ENCODE measurements at regions not wholly inside any gene's neighbourhood (a gene's known extent, or its start where the extent isn't known, plus 50 kb on each side); places are given as distances from the start of the nearest gene placed in this dataset.

GRCh38 chr12:105939181-105939721, 199.5 kb downstream of the NUAK1 start:
- TF ChIP-seq CTCF (IDR thresholded peaks at IDR 0.05), result no peak
- intact Hi-C loops (cut with DNase I, micrococcal nuclease), result no loop called here

GRCh38 chr12:105942281-105942680, 196.5 kb downstream of the NUAK1 start:
- intact Hi-C loops (cut with DNase I, micrococcal nuclease), result no loop called here
- no peaks in the 10 kb centered on the region for H3K36me3 ChIP-seq (ENCODE audit: low read depth)
- H3K9me3 ChIP-seq, result no peaks in the 10 kb centered on the region
- DNase-seq, result no peak
- no peak for TF ChIP-seq CTCF (IDR thresholded peaks at IDR 0.05)
- ATAC-seq, result no peak
- H3K4me3 ChIP-seq, result no peak overlapping the region
- H3K4me1 ChIP-seq (ENCODE audit: low read depth), result no peaks in the 10 kb centered on the region

More at GRCh38 chr12:105939181-105939721, 199.5 kb downstream of the NUAK1 start:
- Histone ChIP-seq H3K9me3 (no peaks in the 10 kb centered on the region), H3K4me3 (no peak overlapping the region), H3K4me1 (ENCODE audit: low read depth) (no peaks in the 10 kb centered on the region), H3K36me3 (ENCODE audit: low read depth) (no peaks in the 10 kb centered on the region)
- ATAC-seq (no peak), DNase-seq (no peak)

GRCh38 chr12:105943525-105943924, 195.2 kb downstream of the NUAK1 start:
- intact Hi-C loops (cut with DNase I, micrococcal nuclease), result no loop called here
- TF ChIP-seq CTCF (IDR thresholded peaks at IDR 0.05), result no peak
- no peaks in the 10 kb centered on the region for H3K9me3 ChIP-seq
- no peak overlapping the region for H3K4me3 ChIP-seq
- no peaks in the 10 kb centered on the region for H3K4me1 ChIP-seq (ENCODE audit: low read depth)
- ATAC-seq (no peak), DNase-seq (no peak)
- no peaks in the 10 kb centered on the region for H3K36me3 ChIP-seq (ENCODE audit: low read depth)

- intact Hi-C loops (cut with DNase I, micrococcal nuclease), result no loop called here
- DNase-seq, result no peak
- H3K36me3 ChIP-seq (ENCODE audit: low read depth), result no peaks in the 10 kb centered on the region
- no peak for ATAC-seq
- H3K9me3 ChIP-seq, result no peaks in the 10 kb centered on the region
- no peaks in the 10 kb centered on the region for H3K4me1 ChIP-seq (ENCODE audit: low read depth)
- no peak for TF ChIP-seq CTCF (IDR thresholded peaks at IDR 0.05)
- no peak overlapping the region for H3K4me3 ChIP-seq
Observed at GRCh38 chr12:105944628-105945027, 194.1 kb downstream of the NUAK1 start.

- no peak for TF ChIP-seq CTCF (IDR thresholded peaks at IDR 0.05)
- Histone ChIP-seq H3K9me3 (no peaks in the 10 kb centered on the region), H3K4me1 (ENCODE audit: low read depth) (no peaks in the 10 kb centered on the region), H3K4me3 (no peak overlapping the region), H3K36me3 (ENCODE audit: low read depth) (no peaks in the 10 kb centered on the region)
- DNase-seq, result no peak
- intact Hi-C loops (cut with DNase I, micrococcal nuclease), result no loop called here
- ATAC-seq, result no peak
Observed at GRCh38 chr12:105945880-105946279, 192.9 kb downstream of the NUAK1 start.

- ATAC-seq (no peak), DNase-seq (no peak)
- Histone ChIP-seq H3K4me1 (ENCODE audit: low read depth) (no peaks in the 10 kb centered on the region), H3K36me3 (ENCODE audit: low read depth) (no peaks in the 10 kb centered on the region), H3K4me3 (no peak overlapping the region), H3K9me3 (no peaks in the 10 kb centered on the region)
- intact Hi-C loops (cut with DNase I, micrococcal nuclease), result no loop called here
- no peak for TF ChIP-seq CTCF (IDR thresholded peaks at IDR 0.05)
Observed at GRCh38 chr12:105946493-105946901, 192.3 kb downstream of the NUAK1 start.

Measured in mucosa of descending colon (tissue), 3 donors.